NT2/D1 (cell line): ENCODE measurements at regions not wholly inside any gene's neighbourhood (a gene's known extent, or its start where the extent isn't known, plus 50 kb on each side); places are given as distances from the start of the nearest gene placed in this dataset.
"Not testable (repeated sequence)": the region's sequence is repeated elsewhere in the genome, so short reads cannot be mapped to it uniquely, and the experiment has no call there.

Experiments
- DNase-seq: peaks from one replicate; pipeline ENCODE4 v3.0.0-alpha.2; 2011; ENCODE audit warnings: low read depth, low spot score
- H3K27me3 ChIP-seq: 2 replicates; pipeline ENCODE4 v1.6.0; 2011; ENCODE audit warnings: mild to moderate bottlenecking; ENCODE audit not compliant: insufficient read length, insufficient read depth
- H3K36me3 ChIP-seq: 2 replicates; pipeline ENCODE4 v1.6.1; 2011; ENCODE audit warnings: mild to moderate bottlenecking, low read length, mixed read lengths; ENCODE audit not compliant: insufficient read depth, insufficient read length
- H3K4me1 ChIP-seq: 2 replicates; pipeline ENCODE4 v1.5.1; 2011; ENCODE audit not compliant: insufficient read depth, insufficient read length
- H3K4me3 ChIP-seq: 2 replicates; pipeline ENCODE4 v1.5.1; 2011; ENCODE audit warnings: low read depth; ENCODE audit not compliant: insufficient read length
- H3K9ac ChIP-seq: 2 replicates; pipeline ENCODE4 v1.6.0; 2011; ENCODE audit warnings: low read depth; ENCODE audit not compliant: insufficient read length
- H3K9me3 ChIP-seq: 2 replicates; pipeline ENCODE4 v1.5.1; 2011; ENCODE audit warnings: mild to moderate bottlenecking, low read length; ENCODE audit not compliant: insufficient read depth
- SUZ12 ChIP-seq: IDR thresholded peaks from 2 replicates; pipeline ENCODE4 v1.6.1; 2011; ENCODE audit not compliant: insufficient read length, insufficient read depth; ENCODE audit errors: extremely low read depth
- YY1 ChIP-seq: IDR thresholded peaks from 2 replicates; pipeline ENCODE4 v1.6.1; 2011; ENCODE audit not compliant: insufficient read length, insufficient read depth
- ZNF274 ChIP-seq: IDR thresholded peaks from 2 replicates; pipeline ENCODE4 v1.6.1; 2011; ENCODE audit warnings: mild to moderate bottlenecking, low read depth, low read length

DNA sequence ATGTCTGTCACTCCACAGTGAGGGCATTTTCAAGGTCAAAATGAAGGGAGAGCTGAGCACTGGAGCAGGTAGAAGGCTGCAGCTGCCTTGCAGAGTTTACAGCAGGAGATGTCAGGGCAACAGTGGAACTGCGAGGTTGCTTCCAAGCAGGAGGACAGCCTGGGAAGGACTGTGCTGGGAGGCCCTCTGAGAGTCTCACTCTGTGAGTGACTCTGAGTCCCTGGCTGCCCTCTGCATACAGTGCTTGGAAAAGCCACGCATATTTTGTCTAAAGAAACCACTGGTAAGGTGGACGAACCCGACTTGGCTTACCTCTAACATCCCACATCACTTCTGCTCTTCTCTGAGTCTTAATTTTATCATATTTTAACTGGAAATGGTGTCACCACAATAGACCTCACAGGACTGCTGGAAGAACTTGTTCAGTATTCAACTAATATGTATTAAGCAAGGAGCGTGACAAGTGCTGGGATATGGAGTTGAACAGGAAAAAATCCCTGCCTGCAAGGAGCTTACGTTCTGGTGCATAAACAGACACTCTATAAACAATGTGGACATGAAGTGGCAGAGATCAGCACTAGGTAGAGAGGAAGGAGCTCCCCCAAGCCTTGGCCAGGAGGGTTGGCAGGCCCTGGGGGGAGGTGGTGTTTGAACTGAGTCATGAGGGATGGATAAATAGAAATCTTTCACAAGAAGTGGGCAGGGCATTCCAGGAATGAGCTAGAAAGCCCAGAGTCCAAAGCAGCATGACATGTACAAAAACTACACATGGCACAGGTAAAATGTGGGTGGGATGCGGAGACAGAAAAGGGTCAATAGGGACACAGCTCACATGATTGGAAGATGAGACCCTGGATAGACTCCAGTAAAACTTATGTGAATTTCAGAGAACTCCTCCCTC lies 64.0 kb upstream of the FOXE1 start:
- Histone ChIP-seq H3K4me3 (no peak overlapping the region), H3K36me3 (no peaks in the 10 kb centered on the region), H3K9ac (no peak overlapping the region), H3K9me3 (peaks cover 9% of the 10 kb centered on the region), H3K4me1 (no peaks in the 10 kb centered on the region), H3K27me3 (no peaks in the 10 kb centered on the region)
- TF ChIP-seq SUZ12 (no peak), YY1 (no peak), ZNF274 (no peak)
- DNase-seq = no peak

DNA sequence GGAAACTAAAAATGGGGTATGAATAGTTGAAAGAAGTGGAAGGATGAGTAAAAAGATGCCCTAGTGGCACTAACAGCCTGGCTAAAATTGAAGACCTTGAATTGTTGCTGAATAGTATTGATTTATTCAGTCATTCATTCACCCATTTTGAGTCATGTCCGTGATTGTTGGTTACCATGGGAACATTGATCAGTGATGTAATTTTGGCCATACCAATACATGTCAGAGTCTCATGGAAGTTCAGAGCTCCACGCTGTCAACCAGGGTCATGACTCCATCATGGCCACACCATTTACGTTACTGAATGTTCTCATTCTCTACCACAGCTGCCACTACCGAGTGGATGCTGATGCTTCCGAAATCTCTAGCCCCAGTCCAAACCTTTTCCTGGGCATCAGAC lies 62.5 kb upstream of the FOXE1 start:
- H3K4me1 ChIP-seq = no peaks in the 10 kb centered on the region
- peaks cover 23% of the 10 kb centered on the region for H3K9me3 ChIP-seq
- TF ChIP-seq YY1 (no peak), ZNF274 (no peak), SUZ12 (no peak)
- DNase-seq = no peak
- no peaks in the 10 kb centered on the region for H3K36me3 ChIP-seq
- H3K4me3 ChIP-seq = no peak overlapping the region
- no peaks in the 10 kb centered on the region for H3K27me3 ChIP-seq
- H3K9ac ChIP-seq = no peak overlapping the region

GRCh38 chr9:97791542-97791941 lies 61.5 kb upstream of the FOXE1 start:
- Histone ChIP-seq H3K4me1 (no peaks in the 10 kb centered on the region), H3K9me3 (peaks cover 27% of the 10 kb centered on the region), H3K4me3 (no peak overlapping the region), H3K27me3 (no peaks in the 10 kb centered on the region), H3K36me3 (no peaks in the 10 kb centered on the region), H3K9ac (no peak overlapping the region)
- DNase-seq = no peak
- TF ChIP-seq SUZ12 (no peak), ZNF274 (no peak), YY1 (no peak)

DNA sequence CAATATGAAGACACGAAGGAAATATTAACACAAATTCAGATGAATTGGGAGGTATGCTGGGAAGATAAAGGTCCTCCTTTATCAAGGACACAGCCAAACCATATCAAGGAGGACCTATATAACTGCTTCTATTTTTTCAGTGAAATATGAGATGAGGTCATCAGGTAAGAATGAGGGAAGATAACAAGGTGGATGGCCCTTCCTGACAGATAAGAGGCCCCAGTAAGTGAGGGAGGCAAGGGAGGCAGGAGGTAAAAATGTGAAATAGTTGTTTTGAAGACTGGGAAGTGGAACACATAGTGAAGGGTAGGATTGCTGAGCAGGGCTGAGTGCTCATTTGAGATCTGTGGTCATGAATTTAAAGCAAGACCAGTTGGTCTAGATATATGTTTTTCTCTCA lies 60.0 kb upstream of the FOXE1 start:
- no peaks in the 10 kb centered on the region for H3K36me3 ChIP-seq
- no peak for TF ChIP-seq SUZ12
- TF ChIP-seq ZNF274 = no peak
- no peak for TF ChIP-seq YY1
- H3K4me3 ChIP-seq = no peak overlapping the region
- no peaks in the 10 kb centered on the region for H3K4me1 ChIP-seq
- H3K27me3 ChIP-seq = no peaks in the 10 kb centered on the region
- H3K9me3 ChIP-seq = peaks cover 27% of the 10 kb centered on the region
- no peak for DNase-seq
- H3K9ac ChIP-seq = no peak overlapping the region

- H3K9ac ChIP-seq = no peak overlapping the region
- H3K27me3 ChIP-seq = no peaks in the 10 kb centered on the region
- no peaks in the 10 kb centered on the region for H3K36me3 ChIP-seq
- H3K4me3 ChIP-seq = no peak overlapping the region
- no peaks in the 10 kb centered on the region for H3K4me1 ChIP-seq
- no peak for DNase-seq
- H3K9me3 ChIP-seq = peaks cover 27% of the 10 kb centered on the region
- TF ChIP-seq YY1 = no peak
Observed at GRCh38 chr9:97794666-97795065, 58.4 kb upstream of the FOXE1 start.

DNA sequence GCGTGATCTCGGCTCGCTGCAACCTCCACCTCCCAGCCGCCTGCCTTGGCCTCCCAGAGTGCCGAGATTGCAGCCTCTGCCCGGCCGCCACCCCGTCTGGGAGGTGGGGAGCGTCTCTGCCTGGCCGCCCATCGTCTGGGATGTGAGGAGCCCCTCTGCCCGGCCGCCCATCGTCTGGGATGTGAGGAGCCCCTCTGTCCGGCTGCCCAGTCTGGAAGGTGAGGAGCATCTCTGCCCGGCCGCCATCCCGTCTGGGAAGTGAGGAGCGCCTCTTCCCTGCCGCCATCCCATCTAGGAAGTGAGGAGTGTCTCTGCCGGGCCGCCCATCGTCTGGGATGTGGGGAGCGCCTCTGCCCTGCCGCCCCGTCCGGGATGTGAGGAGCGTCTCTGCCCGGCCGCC lies 56.9 kb upstream of the FOXE1 start:
- H3K4me1 ChIP-seq, H3K36me3 ChIP-seq: not testable (repeated sequence)

DNA sequence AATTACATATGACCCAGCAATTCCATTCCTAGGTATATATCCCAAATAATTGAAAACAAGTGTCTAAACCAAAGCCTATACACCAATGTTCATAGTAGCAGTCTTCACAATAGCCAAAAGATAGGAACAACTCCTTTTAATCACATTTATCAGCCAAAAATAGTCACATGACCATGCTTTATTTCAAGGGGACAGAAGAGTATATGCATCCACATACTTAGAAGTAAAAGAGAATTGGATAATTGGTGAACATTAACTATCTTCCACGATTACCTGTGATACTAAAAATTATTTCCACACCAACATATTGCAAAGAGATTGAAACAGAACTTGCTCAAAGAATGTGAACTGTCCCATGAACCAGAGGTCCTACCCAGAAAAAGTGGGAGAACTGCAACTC lies 51.8 kb upstream of the FOXE1 start:
- no peak overlapping the region for H3K9ac ChIP-seq

More for the DNA sequence above, 56.9 kb upstream of the FOXE1 start:
- DNase-seq, H3K9ac ChIP-seq, H3K4me3 ChIP-seq, H3K27me3 ChIP-seq: not testable (repeated sequence)
- H3K9me3 ChIP-seq = peaks cover 27% of the 10 kb centered on the region

More for the DNA sequence above, 51.8 kb upstream of the FOXE1 start:
- DNase-seq = no peak
- H3K4me3 ChIP-seq = no peak overlapping the region
- H3K4me1 ChIP-seq = no peaks in the 10 kb centered on the region
- no peaks in the 10 kb centered on the region for H3K36me3 ChIP-seq
- no peaks in the 10 kb centered on the region for H3K9me3 ChIP-seq
- peaks cover 23% of the 10 kb centered on the region for H3K27me3 ChIP-seq
- TF ChIP-seq SUZ12 = no peak
- no peak for TF ChIP-seq YY1
- no peak for TF ChIP-seq ZNF274
